H1 (cell line): ENCODE measurements at regions not wholly inside any gene's neighbourhood (a gene's known extent, or its start where the extent isn't known, plus 50 kb on each side); places are given as distances from the start of the nearest gene placed in this dataset.

Source experiments
- EP300 ChIP-seq, 2 experiments: IDR thresholded peaks; 1 replicate in 1 of 2; 2 replicates in 1 of 2; pipeline ENCODE4 v1.6.1; 2011 to 2012; ENCODE audit warnings: low read depth in 2 of 2, low read length in 2 of 2, mild to moderate bottlenecking in 2 of 2, borderline replicate concordance in 1 of 2, inconsistent platforms in 1 of 2, moderate library complexity in 1 of 2
- EZH2 ChIP-seq: fragments of 200-600 bp; sonication (generic); IDR thresholded peaks from 2 replicates; pipeline ENCODE4 v1.7.1; 2012; ENCODE audit warnings: low read depth, mild to moderate bottlenecking, moderate library complexity, low read length, inconsistent platforms; ENCODE audit not compliant: severe bottlenecking
- HDAC2 ChIP-seq, 2 experiments: fragments of 300-600 bp in 1 of 2; sonication (generic) in 1 of 2; IDR thresholded peaks; 2 replicates each; pipeline ENCODE4 v1.6.1; 2011 to 2012; ENCODE audit warnings: low read depth in 2 of 2, low read length in 2 of 2, mild to moderate bottlenecking in 2 of 2, moderate library complexity in 2 of 2, borderline replicate concordance in 1 of 2, inconsistent platforms in 1 of 2
- POLR2A ChIP-seq, 2 experiments: IDR thresholded peaks; 1 replicate in 1 of 2; 2 replicates in 1 of 2; pipeline ENCODE4 v1.6.1; 2011; ENCODE audit warnings: low read depth in 2 of 2, low read length in 2 of 2, mild to moderate bottlenecking in 2 of 2; ENCODE audit errors: control extremely low read depth in 1 of 2
- POLR2AphosphoS5 ChIP-seq: IDR thresholded peaks from 2 replicates; pipeline ENCODE4 v1.6.1; 2011; ENCODE audit warnings: low read depth, low read length
- RAD21 ChIP-seq, 2 experiments: IDR thresholded peaks in 1 of 2; conservative IDR thresholded peaks in 1 of 2; 2 replicates each; pipeline ENCODE4 v1.6.1; 2011; ENCODE audit warnings: low read depth in 2 of 2, low read length in 2 of 2, improper control_type of control experiment in 1 of 2, inconsistent platforms in 1 of 2, mild to moderate bottlenecking in 1 of 2, moderate library complexity in 1 of 2
- SIX5 ChIP-seq: IDR thresholded peaks from 2 replicates; pipeline ENCODE4 v1.6.1; 2011; ENCODE audit warnings: mild to moderate bottlenecking, low read depth, low read length
- SP1 ChIP-seq: IDR thresholded peaks from 2 replicates; pipeline ENCODE4 v1.6.1; 2011; ENCODE audit warnings: low read depth, low read length
- TBP ChIP-seq: IDR thresholded peaks from 2 replicates; pipeline ENCODE4 v1.6.1; 2011; ENCODE audit warnings: low read depth, low read length, improper control_type of control experiment
- TCF12 ChIP-seq: IDR thresholded peaks from 2 replicates; pipeline ENCODE4 v1.6.1; 2011; ENCODE audit warnings: low read depth, mild to moderate bottlenecking, low read length
- TF ChIP-seq, protein P1 (sequence below), 3 experiments: IDR thresholded peaks; 1 replicate in 2 of 3; 2 replicates in 1 of 3; pipeline versions ENCODE4 v1.5.1 to v1.6.1; 2011; ENCODE audit warnings: low read length in 3 of 3, mild to moderate bottlenecking in 3 of 3, inconsistent platforms in 2 of 3, low read depth in 1 of 3, moderate library complexity in 1 of 3; ENCODE audit not compliant: insufficient read depth in 1 of 3; ENCODE audit errors: control extremely low read depth in 1 of 3

GRCh38 chr10:2893991-2894390, 173.4 kb upstream of the PFKP start:
- TF ChIP-seq HDAC2 (IDR thresholded peaks at IDR 0.05; ENCODE audit: borderline replicate concordance in 1 of 2, low read depth in 2 of 2, low read length in 2 of 2): no peak
- no peak for TF ChIP-seq TBP
- TF ChIP-seq, protein P1, sequence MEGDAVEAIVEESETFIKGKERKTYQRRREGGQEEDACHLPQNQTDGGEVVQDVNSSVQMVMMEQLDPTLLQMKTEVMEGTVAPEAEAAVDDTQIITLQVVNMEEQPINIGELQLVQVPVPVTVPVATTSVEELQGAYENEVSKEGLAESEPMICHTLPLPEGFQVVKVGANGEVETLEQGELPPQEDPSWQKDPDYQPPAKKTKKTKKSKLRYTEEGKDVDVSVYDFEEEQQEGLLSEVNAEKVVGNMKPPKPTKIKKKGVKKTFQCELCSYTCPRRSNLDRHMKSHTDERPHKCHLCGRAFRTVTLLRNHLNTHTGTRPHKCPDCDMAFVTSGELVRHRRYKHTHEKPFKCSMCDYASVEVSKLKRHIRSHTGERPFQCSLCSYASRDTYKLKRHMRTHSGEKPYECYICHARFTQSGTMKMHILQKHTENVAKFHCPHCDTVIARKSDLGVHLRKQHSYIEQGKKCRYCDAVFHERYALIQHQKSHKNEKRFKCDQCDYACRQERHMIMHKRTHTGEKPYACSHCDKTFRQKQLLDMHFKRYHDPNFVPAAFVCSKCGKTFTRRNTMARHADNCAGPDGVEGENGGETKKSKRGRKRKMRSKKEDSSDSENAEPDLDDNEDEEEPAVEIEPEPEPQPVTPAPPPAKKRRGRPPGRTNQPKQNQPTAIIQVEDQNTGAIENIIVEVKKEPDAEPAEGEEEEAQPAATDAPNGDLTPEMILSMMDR (IDR thresholded peaks at IDR 0.05; ENCODE audit: control extremely low read depth in 1 of 3, insufficient read depth in 1 of 3, low read depth in 1 of 3, low read length in 3 of 3): no peak
- no peak for TF ChIP-seq SIX5
- TF ChIP-seq EZH2: no peak
- TF ChIP-seq POLR2AphosphoS5: no peak
- TF ChIP-seq POLR2A (IDR thresholded peaks at IDR 0.05; ENCODE audit: control extremely low read depth in 1 of 2, low read depth in 2 of 2, low read length in 2 of 2): no peak
- no peak for TF ChIP-seq RAD21 (IDR thresholded peaks at IDR 0.05 in 1 of 2, conservative IDR thresholded peaks at IDR 0.05 in 1 of 2; ENCODE audit: low read depth in 2 of 2, low read length in 2 of 2)
- no peak for TF ChIP-seq SP1
- TF ChIP-seq EP300 (IDR thresholded peaks at IDR 0.05; ENCODE audit: borderline replicate concordance in 1 of 2, low read depth in 2 of 2, low read length in 2 of 2): no peak
- no peak for TF ChIP-seq TCF12
